Neural cell (in vitro differentiated cells): ENCODE measurements at regions not wholly inside any gene's neighbourhood (a gene's known extent, or its start where the extent isn't known, plus 50 kb on each side); places are given as distances from the start of the nearest gene placed in this dataset.

Experiments
- H2AFZ ChIP-seq: fragments of 200-600, 300-800 bp; sonication (generic), shearing (Covaris generic); 2 replicates; pipeline ENCODE4 v1.6.0; 2014; ENCODE audit warnings: low read depth, mild to moderate bottlenecking, antibody characterized with exemption, low read length, moderate library complexity
- H3F3A ChIP-seq: fragments of 200-600 bp; shearing (Covaris generic); 2 replicates; pipeline ENCODE4 v1.6.1; 2016; ENCODE audit warnings: mild to moderate bottlenecking, moderate library complexity, mixed read lengths, antibody characterized with exemption, low read length; ENCODE audit not compliant: insufficient read depth, poor library complexity, severe bottlenecking
- H3K27ac ChIP-seq: fragments of 200-600, 300-800 bp; sonication (generic), shearing (Covaris generic); 2 replicates; pipeline ENCODE4 v1.5.1; 2014; ENCODE audit warnings: mild to moderate bottlenecking, low read length, moderate library complexity
- H3K27me3 ChIP-seq: fragments of 300-800, 200-600 bp; sonication (generic), shearing (Covaris generic); 2 replicates; pipeline ENCODE4 v1.6.0; 2014; ENCODE audit warnings: mild to moderate bottlenecking, low read depth, low read length, moderate library complexity; ENCODE audit not compliant: insufficient read depth
- H3K36me3 ChIP-seq: fragments of 300-800, 200-600 bp; sonication (generic), shearing (Covaris generic); 2 replicates; pipeline ENCODE4 v1.5.1; 2014; ENCODE audit warnings: mild to moderate bottlenecking, antibody characterized with exemption, low read length, moderate library complexity; ENCODE audit not compliant: insufficient read depth
- H3K4me2 ChIP-seq: fragments of 300-800, 200-600 bp; sonication (generic), shearing (Covaris generic); 2 replicates; pipeline ENCODE4 v1.6.0; 2014; ENCODE audit warnings: mild to moderate bottlenecking, low read length
- H3K4me3 ChIP-seq: fragments of 300-800, 200-600 bp; sonication (generic), shearing (Covaris generic); 2 replicates; pipeline ENCODE4 v1.5.1; 2014; ENCODE audit warnings: mild to moderate bottlenecking, low read length, moderate library complexity
- H3K79me2 ChIP-seq: fragments of 200-600 bp; shearing (Covaris generic); replicated peaks from 2 replicates; pipeline ENCODE4 v1.6.0; 2014; ENCODE audit warnings: mild to moderate bottlenecking, low read length, moderate library complexity; ENCODE audit not compliant: insufficient read depth
- H3K9ac ChIP-seq: fragments of 300-800, 200-600 bp; sonication (generic), shearing (Covaris generic); 2 replicates; pipeline ENCODE4 v1.6.1; 2016; ENCODE audit warnings: mild to moderate bottlenecking, low read length, mixed read lengths
- H3K9me2 ChIP-seq: fragments of 200-600 bp; shearing (Covaris generic); 2 replicates; pipeline ENCODE4 v1.6.1; 2016; ENCODE audit warnings: mild to moderate bottlenecking, low read length, mixed read lengths; ENCODE audit not compliant: insufficient read depth
- H3K9me3 ChIP-seq: fragments of 200-600, 300-800 bp; sonication (generic), shearing (Covaris generic); 2 replicates; pipeline ENCODE4 v1.6.1; 2016; ENCODE audit warnings: mild to moderate bottlenecking, mixed run types, low read length, moderate library complexity, mixed read lengths
- H4K20me1 ChIP-seq: fragments of 200-600 bp; shearing (Covaris generic); 2 replicates; pipeline ENCODE4 v1.6.1; 2016; ENCODE audit warnings: mild to moderate bottlenecking, mixed run types; ENCODE audit not compliant: insufficient read depth
- EP300 ChIP-seq: fragments of 450-650 bp; conservative IDR thresholded peaks from 2 replicates; pipeline ENCODE4 v1.6.1; 2014; ENCODE audit warnings: antibody characterized with exemption, mild to moderate bottlenecking, moderate library complexity; ENCODE audit not compliant: poor library complexity, severe bottlenecking
- EZH2 ChIP-seq: fragments of 200-600, 300-800 bp; shearing (Covaris generic), sonication (generic); IDR thresholded peaks from 2 replicates; pipeline ENCODE4 v1.6.1; 2014; ENCODE audit warnings: antibody characterized with exemption, low read length, borderline replicate concordance, mild to moderate bottlenecking; ENCODE audit not compliant: insufficient read depth, poor library complexity, severe bottlenecking
- MXI1 ChIP-seq: fragments of 450-650 bp; conservative IDR thresholded peaks from 2 replicates; pipeline ENCODE4 v1.6.1; 2014; ENCODE audit warnings: antibody characterized with exemption, mild to moderate bottlenecking; ENCODE audit not compliant: poor library complexity, severe bottlenecking
- POLR2AphosphoS5 ChIP-seq: IDR thresholded peaks from 2 replicates; pipeline ENCODE4 v1.6.1; 2012
- RAD21 ChIP-seq: fragments of 450-650 bp; conservative IDR thresholded peaks from 2 replicates; pipeline ENCODE4 v1.6.1; 2014; ENCODE audit warnings: antibody characterized with exemption, mild to moderate bottlenecking, moderate library complexity
- SMC3 ChIP-seq: fragments of 450-650 bp; conservative IDR thresholded peaks from 2 replicates; pipeline ENCODE4 v1.6.1; 2014; ENCODE audit warnings: antibody characterized with exemption, mild to moderate bottlenecking, moderate library complexity; ENCODE audit not compliant: poor library complexity
- TAF1 ChIP-seq: IDR thresholded peaks from 2 replicates; pipeline ENCODE4 v1.6.1; 2012; ENCODE audit warnings: low read depth
- TF ChIP-seq, protein P1 (sequence below): IDR thresholded peaks from 2 replicates; pipeline ENCODE4 v1.6.1; 2012; ENCODE audit warnings: borderline replicate concordance
- TF ChIP-seq, protein P2 (sequence below): fragments of 450-650 bp; IDR thresholded peaks from 2 replicates; pipeline ENCODE4 v1.5.1; 2014; ENCODE audit warnings: antibody characterized with exemption, mild to moderate bottlenecking, moderate library complexity; ENCODE audit not compliant: poor library complexity, severe bottlenecking

DNA sequence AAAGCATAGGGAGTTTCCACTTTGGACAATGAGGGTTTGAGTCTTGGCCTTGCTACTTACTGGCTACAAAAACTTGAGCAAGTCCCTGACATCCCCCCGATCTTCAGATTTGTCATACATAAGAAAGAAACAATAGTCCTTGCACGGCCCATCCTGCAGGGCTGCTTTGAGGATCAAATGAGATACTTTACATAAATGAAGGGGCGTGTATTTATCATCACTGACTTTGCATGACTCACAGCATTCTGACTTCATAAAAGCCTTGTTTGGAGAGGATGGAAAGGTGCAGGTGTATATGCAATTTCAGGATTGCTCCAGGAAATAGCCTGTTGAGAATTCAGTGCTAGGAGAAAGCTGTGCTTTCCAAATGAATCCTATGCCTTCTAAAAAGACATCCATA, 465.0 kb upstream of the MAF start:
- no peaks in the 10 kb centered on the region for H3K9me3 ChIP-seq
- no peaks in the 10 kb centered on the region for H3F3A ChIP-seq
- H2AFZ ChIP-seq: no peak overlapping the region
- H3K27me3 ChIP-seq: no peaks in the 10 kb centered on the region
- no peaks in the 10 kb centered on the region for H3K9me2 ChIP-seq
- no peak overlapping the region for H3K9ac ChIP-seq
- H3K79me2 ChIP-seq: no peaks in the 10 kb centered on the region
- no peak overlapping the region for H3K4me2 ChIP-seq
- H3K4me3 ChIP-seq: no peak overlapping the region
- H3K36me3 ChIP-seq: no peaks in the 10 kb centered on the region
- no peak overlapping the region for H3K27ac ChIP-seq
- TF ChIP-seq TAF1 (no peak), RAD21 (no peak), MXI1 (no peak), POLR2AphosphoS5 (no peak), EZH2 (no peak), SMC3 (no peak)
- TF ChIP-seq, protein P1, sequence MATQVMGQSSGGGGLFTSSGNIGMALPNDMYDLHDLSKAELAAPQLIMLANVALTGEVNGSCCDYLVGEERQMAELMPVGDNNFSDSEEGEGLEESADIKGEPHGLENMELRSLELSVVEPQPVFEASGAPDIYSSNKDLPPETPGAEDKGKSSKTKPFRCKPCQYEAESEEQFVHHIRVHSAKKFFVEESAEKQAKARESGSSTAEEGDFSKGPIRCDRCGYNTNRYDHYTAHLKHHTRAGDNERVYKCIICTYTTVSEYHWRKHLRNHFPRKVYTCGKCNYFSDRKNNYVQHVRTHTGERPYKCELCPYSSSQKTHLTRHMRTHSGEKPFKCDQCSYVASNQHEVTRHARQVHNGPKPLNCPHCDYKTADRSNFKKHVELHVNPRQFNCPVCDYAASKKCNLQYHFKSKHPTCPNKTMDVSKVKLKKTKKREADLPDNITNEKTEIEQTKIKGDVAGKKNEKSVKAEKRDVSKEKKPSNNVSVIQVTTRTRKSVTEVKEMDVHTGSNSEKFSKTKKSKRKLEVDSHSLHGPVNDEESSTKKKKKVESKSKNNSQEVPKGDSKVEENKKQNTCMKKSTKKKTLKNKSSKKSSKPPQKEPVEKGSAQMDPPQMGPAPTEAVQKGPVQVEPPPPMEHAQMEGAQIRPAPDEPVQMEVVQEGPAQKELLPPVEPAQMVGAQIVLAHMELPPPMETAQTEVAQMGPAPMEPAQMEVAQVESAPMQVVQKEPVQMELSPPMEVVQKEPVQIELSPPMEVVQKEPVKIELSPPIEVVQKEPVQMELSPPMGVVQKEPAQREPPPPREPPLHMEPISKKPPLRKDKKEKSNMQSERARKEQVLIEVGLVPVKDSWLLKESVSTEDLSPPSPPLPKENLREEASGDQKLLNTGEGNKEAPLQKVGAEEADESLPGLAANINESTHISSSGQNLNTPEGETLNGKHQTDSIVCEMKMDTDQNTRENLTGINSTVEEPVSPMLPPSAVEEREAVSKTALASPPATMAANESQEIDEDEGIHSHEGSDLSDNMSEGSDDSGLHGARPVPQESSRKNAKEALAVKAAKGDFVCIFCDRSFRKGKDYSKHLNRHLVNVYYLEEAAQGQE: no peak
- TF ChIP-seq, protein P2, sequence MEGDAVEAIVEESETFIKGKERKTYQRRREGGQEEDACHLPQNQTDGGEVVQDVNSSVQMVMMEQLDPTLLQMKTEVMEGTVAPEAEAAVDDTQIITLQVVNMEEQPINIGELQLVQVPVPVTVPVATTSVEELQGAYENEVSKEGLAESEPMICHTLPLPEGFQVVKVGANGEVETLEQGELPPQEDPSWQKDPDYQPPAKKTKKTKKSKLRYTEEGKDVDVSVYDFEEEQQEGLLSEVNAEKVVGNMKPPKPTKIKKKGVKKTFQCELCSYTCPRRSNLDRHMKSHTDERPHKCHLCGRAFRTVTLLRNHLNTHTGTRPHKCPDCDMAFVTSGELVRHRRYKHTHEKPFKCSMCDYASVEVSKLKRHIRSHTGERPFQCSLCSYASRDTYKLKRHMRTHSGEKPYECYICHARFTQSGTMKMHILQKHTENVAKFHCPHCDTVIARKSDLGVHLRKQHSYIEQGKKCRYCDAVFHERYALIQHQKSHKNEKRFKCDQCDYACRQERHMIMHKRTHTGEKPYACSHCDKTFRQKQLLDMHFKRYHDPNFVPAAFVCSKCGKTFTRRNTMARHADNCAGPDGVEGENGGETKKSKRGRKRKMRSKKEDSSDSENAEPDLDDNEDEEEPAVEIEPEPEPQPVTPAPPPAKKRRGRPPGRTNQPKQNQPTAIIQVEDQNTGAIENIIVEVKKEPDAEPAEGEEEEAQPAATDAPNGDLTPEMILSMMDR: no peak
- no peaks in the 10 kb centered on the region for H4K20me1 ChIP-seq

DNA sequence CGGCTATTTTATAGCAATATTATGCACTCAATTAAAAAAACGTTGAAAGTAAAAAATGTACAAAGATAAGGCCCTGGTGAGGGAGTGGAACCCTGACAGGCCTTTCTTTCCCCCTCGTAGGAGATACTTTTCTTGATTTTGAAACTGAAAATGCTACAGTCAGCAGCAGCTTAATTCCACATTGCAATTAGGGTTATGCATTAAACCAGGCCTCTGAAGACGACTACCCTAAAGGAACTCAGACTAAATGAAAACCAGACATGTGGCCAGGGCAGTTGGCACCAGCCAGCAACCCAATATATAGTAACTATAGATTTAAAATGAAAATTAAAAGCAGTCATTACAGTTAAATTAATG, 463.2 kb upstream of the MAF start:
- Histone ChIP-seq H2AFZ (no peak overlapping the region), H3K4me3 (no peak overlapping the region), H3F3A (no peaks in the 10 kb centered on the region), H4K20me1 (no peaks in the 10 kb centered on the region), H3K9ac (no peak overlapping the region), H3K4me2 (no peak overlapping the region), H3K79me2 (no peaks in the 10 kb centered on the region), H3K27me3 (no peaks in the 10 kb centered on the region), H3K9me3 (no peaks in the 10 kb centered on the region), H3K27ac (no peak overlapping the region), H3K9me2 (no peaks in the 10 kb centered on the region), H3K36me3 (no peaks in the 10 kb centered on the region)
- TF ChIP-seq EP300 (no peak), MXI1 (no peak), EZH2 (no peak), SMC3 (no peak), TAF1 (no peak), POLR2AphosphoS5 (no peak), RAD21 (no peak)
- TF ChIP-seq, protein P1: no peak
- TF ChIP-seq, protein P2: no peak
